GM12878 (cell line): ENCODE measurements at regions not wholly inside any gene's neighbourhood (a gene's known extent, or its start where the extent isn't known, plus 50 kb on each side); places are given as distances from the start of the nearest gene placed in this dataset.

Experiments
- ATAC-seq: fragments of 200-7000 bp; cut with Tn5 transposase; 3 replicates; pipeline ENCODE4 v1.9.1; 2020; ENCODE audit warnings: mild to moderate bottlenecking, moderate library complexity
- BruUV-seq: library from RNA; stranded (reverse); fragments of 400-500 nt; replicated peaks from 2 replicates; lab custom pipeline; 2021; lab: Mats Ljungman, UMichigan
- CTCF ChIA-PET: fragments of 300-600 bp; sonication (Branson Sonifier 250); formaldehyde crosslinking; extraction: SDS; loops from one replicate; lab custom pipeline; 2021; ENCODE audit warnings: inconsistent platforms; lab: Yijun Ruan, JAX
- POLR2A ChIA-PET: fragments of 350-600 bp; formaldehyde crosslinking; extraction: SDS; loops from one replicate; lab custom pipeline; 2021; ENCODE audit warnings: inconsistent platforms; lab: Charles Lee
- RAD21 ChIA-PET: fragments of 300-600 bp; sonication (Branson Sonifier 250); formaldehyde crosslinking; loops from one replicate; lab custom pipeline; 2023; ENCODE audit warnings: antibody characterized with exemption; ENCODE audit not compliant: unreplicated experiment; lab: Charles Lee
- SMC1A ChIA-PET: fragments of 300-600 bp; sonication (Branson Sonifier 250); formaldehyde crosslinking; loops from one replicate; lab custom pipeline; 2023; ENCODE audit not compliant: unreplicated experiment, uncharacterized antibody; lab: Charles Lee
- DNase-seq: peaks from one replicate; pipeline ENCODE4 v3.0.0-alpha.2; 2011; ENCODE audit warnings: low read depth, low spot score
- FAIRE-seq: peaks from 3 replicates; lab custom pipeline; 2011; peaks lifted over from hg19 to GRCh38; lab: Jason Lieb, UNC
- H2AFZ ChIP-seq: 2 replicates; pipeline ENCODE4 v1.6.0; 2011; ENCODE audit warnings: low read depth, low read length, control low read depth; ENCODE audit not compliant: control insufficient read depth
- H3K27ac ChIP-seq: 2 replicates; pipeline ENCODE4 v1.5.1; 2011; ENCODE audit warnings: control low read depth; ENCODE audit not compliant: control insufficient read depth, insufficient read depth
- H3K27me3 ChIP-seq, 2 experiments: replicated peaks in 1 of 2; 2 replicates each; pipeline versions ENCODE4 v1.6.0 to v1.6.1; 2011; ENCODE audit warnings: low read length in 1 of 2; ENCODE audit not compliant: control insufficient read depth in 2 of 2, insufficient read depth in 2 of 2
- H3K36me3 ChIP-seq, 2 experiments: 2 replicates each; pipeline ENCODE4 v1.5.1; 2011; ENCODE audit warnings: low read length in 1 of 2; ENCODE audit not compliant: control insufficient read depth in 2 of 2, insufficient read depth in 2 of 2
- H3K4me1 ChIP-seq: 2 replicates; pipeline ENCODE4 v1.6.1; 2011; ENCODE audit warnings: mild to moderate bottlenecking, low read length, moderate library complexity, mixed read lengths; ENCODE audit not compliant: control insufficient read depth, insufficient read depth
- H3K4me2 ChIP-seq: 2 replicates; pipeline ENCODE4 v1.6.0; 2011; ENCODE audit warnings: control low read depth; ENCODE audit not compliant: control insufficient read depth, insufficient read depth
- H3K4me3 ChIP-seq: fragments of 200-600 bp; sonication (generic); 2 replicates; pipeline ENCODE4 v1.5.1; 2016
- H3K79me2 ChIP-seq: 2 replicates; pipeline ENCODE4 v1.6.0; 2011; ENCODE audit warnings: low read length; ENCODE audit not compliant: control insufficient read depth, insufficient read depth
- H3K9ac ChIP-seq: 2 replicates; pipeline ENCODE4 v1.8.0; 2011; ENCODE audit warnings: low read length, control low read depth, mixed read lengths; ENCODE audit not compliant: control insufficient read depth, insufficient read depth
- H3K9me3 ChIP-seq: replicated peaks from 3 replicates; pipeline ENCODE4 v1.5.1; 2011; ENCODE audit warnings: mild to moderate bottlenecking, low read length; ENCODE audit not compliant: control insufficient read depth, insufficient read depth
- H4K20me1 ChIP-seq: 2 replicates; pipeline ENCODE4 v1.6.0; 2011; ENCODE audit not compliant: control insufficient read depth, insufficient read depth
- ASH2L ChIP-seq: fragments of 300-600, 200-600 bp; sonication (generic); IDR thresholded peaks from 2 replicates; pipeline ENCODE4 v1.6.1; 2017; ENCODE audit warnings: low read depth, mild to moderate bottlenecking, borderline replicate concordance
- BACH1 ChIP-seq: fragments of 450-650 bp; IDR thresholded peaks from 2 replicates; pipeline ENCODE4 v1.6.1; 2017; ENCODE audit warnings: mild to moderate bottlenecking, borderline replicate concordance
- CBX5 ChIP-seq: sonication (generic); IDR thresholded peaks from 2 replicates; pipeline ENCODE4 v1.6.1; 2016; ENCODE audit warnings: low read depth, moderate library complexity, mild to moderate bottlenecking, inconsistent platforms
- CREB1 ChIP-seq: IDR thresholded peaks from 2 replicates; pipeline ENCODE4 v1.6.1; 2012; ENCODE audit warnings: low read depth, mild to moderate bottlenecking, inconsistent platforms
- IKZF2 ChIP-seq, 2 experiments: fragments of 450-650 bp; IDR thresholded peaks; 2 replicates each; pipeline ENCODE4 v1.6.1; 2017; ENCODE audit warnings: mild to moderate bottlenecking in 2 of 2, moderate library complexity in 2 of 2
- MEF2B ChIP-seq: fragments of 450-650 bp; IDR thresholded peaks from 2 replicates; pipeline ENCODE4 v1.6.1; 2018; ENCODE audit warnings: mild to moderate bottlenecking, moderate library complexity; ENCODE audit not compliant: partially characterized antibody, poor library complexity, severe bottlenecking
- PAX8 ChIP-seq: fragments of 450-650 bp; IDR thresholded peaks from 2 replicates; pipeline ENCODE4 v1.6.1; 2017; ENCODE audit warnings: mild to moderate bottlenecking, moderate library complexity
- RAD51 ChIP-seq: fragments of 450-650 bp; IDR thresholded peaks from 2 replicates; pipeline ENCODE4 v1.6.1; 2016; ENCODE audit warnings: moderate library complexity, mild to moderate bottlenecking, inconsistent platforms
- SMARCA5 ChIP-seq: fragments of 450-650 bp; IDR thresholded peaks from 2 replicates; pipeline ENCODE4 v1.6.1; 2017; ENCODE audit warnings: mild to moderate bottlenecking
- STAT1 ChIP-seq: fragments of 450-650 bp; conservative IDR thresholded peaks from 2 replicates; pipeline ENCODE4 v1.6.1; 2014; ENCODE audit warnings: antibody characterized with exemption, mild to moderate bottlenecking
- TARDBP ChIP-seq: IDR thresholded peaks from 2 replicates; pipeline ENCODE4 v1.6.1; 2016; ENCODE audit warnings: borderline replicate concordance
- WGBS: methylation state at CpG from one replicate; pipeline ENCODE4 v1.1.6; 2016; ENCODE audit warnings: low lambda C conversion rate; ENCODE audit not compliant: insufficient replicate concordance, insufficient coverage; ENCODE audit errors: missing lambda C conversion rate; 5-methylcytosine and 5-hydroxymethylcytosine counted together
- in situ Hi-C: fragments of 300-500 bp; cut with MboI; formaldehyde crosslinking; loops from 9 replicates; pipeline ENCODE4 v1.14.3; 2018; ENCODE audit warnings: mixed read lengths
- intact Hi-C: fragments of 100-400 bp; cut with micrococcal nuclease; formaldehyde crosslinking; loops from one replicate; pipeline ENCODE4 v1.14.2; 2022; ENCODE audit not compliant: unreplicated experiment
- TF ChIP-seq, protein P1 (sequence below): fragments of 450-650 bp; IDR thresholded peaks from 2 replicates; pipeline ENCODE4 v1.6.1; 2016; ENCODE audit warnings: mild to moderate bottlenecking, moderate library complexity, borderline replicate concordance
- TF ChIP-seq, protein P2 (sequence below): fragments of 450-650 bp; IDR thresholded peaks from 2 replicates; pipeline ENCODE4 v1.6.1; 2014; ENCODE audit warnings: mild to moderate bottlenecking
- TF ChIP-seq, protein P3 (sequence below): IDR thresholded peaks from 2 replicates; pipeline ENCODE4 v1.6.1; 2011; ENCODE audit warnings: borderline replicate concordance, low read depth, mild to moderate bottlenecking, moderate library complexity, mixed read lengths, low read length; ENCODE audit not compliant: insufficient read depth; ENCODE audit errors: extremely low read length
- TF ChIP-seq, protein P4 (sequence below): fragments of 450-650 bp; IDR thresholded peaks from 2 replicates; pipeline ENCODE4 v1.6.1; 2017; ENCODE audit warnings: antibody characterized with exemption, mild to moderate bottlenecking, moderate library complexity
- TF ChIP-seq, protein P5 (sequence below): IDR thresholded peaks from 2 replicates; pipeline ENCODE4 v1.6.1; 2012; ENCODE audit warnings: low read depth, low read length, improper control_type of control experiment

DNA sequence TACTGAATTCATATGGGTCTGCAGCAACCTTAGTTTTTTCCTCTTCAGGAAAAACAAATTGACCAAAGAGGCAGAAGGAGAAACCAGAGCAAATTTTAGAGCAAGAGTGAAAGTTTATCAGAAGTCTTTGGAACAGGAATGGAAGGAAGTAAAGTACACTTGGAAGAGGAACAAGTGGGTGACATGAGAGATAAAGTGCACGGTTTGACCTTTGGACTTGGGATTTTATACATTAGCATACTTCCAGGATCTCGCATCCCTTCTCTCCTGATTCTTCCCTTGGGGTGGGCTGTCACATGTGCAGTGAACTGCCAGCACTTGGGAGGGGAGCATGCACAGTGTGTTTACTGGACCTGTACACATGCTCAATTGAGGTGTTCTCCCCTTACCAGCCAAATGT, 754.8 kb upstream of the ADAMTS5 start:
- no TSS peak for BruUV-seq
- Histone ChIP-seq H3K36me3 (no peaks in the 10 kb centered on the region), H4K20me1 (no peaks in the 10 kb centered on the region), H3K9me3 (no peaks in the 10 kb centered on the region), H2AFZ (no peak overlapping the region), H3K4me1 (no peaks in the 10 kb centered on the region), H3K79me2 (no peaks in the 10 kb centered on the region), H3K4me3 (no peak overlapping the region), H3K27me3 (no peaks in the 10 kb centered on the region), H3K4me2 (no peak overlapping the region), H3K27ac (no peak overlapping the region), H3K9ac (no peak overlapping the region)
- intact Hi-C loops: no loop called here
- ATAC-seq: no peak
- 18% methylated on average over 2 of the region's 2 CpGs for WGBS
- RAD21 ChIA-PET: no interaction called here
- POLR2A ChIA-PET: no interaction called here
- in situ Hi-C loops: no loop called here
- no peak for FAIRE-seq
- CTCF ChIA-PET: no interaction called here
- DNase-seq: no peak
- SMC1A ChIA-PET: no interaction called here
- TF ChIP-seq STAT1 (no peak), CBX5 (no peak), PAX8 (no peak), IKZF2 (IDR thresholded peaks at IDR 0.05) (no peak), MEF2B (no peak), CREB1 (no peak), BACH1 (no peak), TARDBP (no peak), SMARCA5 (no peak), ASH2L (no peak), RAD51 (no peak)
- TF ChIP-seq, protein P1, sequence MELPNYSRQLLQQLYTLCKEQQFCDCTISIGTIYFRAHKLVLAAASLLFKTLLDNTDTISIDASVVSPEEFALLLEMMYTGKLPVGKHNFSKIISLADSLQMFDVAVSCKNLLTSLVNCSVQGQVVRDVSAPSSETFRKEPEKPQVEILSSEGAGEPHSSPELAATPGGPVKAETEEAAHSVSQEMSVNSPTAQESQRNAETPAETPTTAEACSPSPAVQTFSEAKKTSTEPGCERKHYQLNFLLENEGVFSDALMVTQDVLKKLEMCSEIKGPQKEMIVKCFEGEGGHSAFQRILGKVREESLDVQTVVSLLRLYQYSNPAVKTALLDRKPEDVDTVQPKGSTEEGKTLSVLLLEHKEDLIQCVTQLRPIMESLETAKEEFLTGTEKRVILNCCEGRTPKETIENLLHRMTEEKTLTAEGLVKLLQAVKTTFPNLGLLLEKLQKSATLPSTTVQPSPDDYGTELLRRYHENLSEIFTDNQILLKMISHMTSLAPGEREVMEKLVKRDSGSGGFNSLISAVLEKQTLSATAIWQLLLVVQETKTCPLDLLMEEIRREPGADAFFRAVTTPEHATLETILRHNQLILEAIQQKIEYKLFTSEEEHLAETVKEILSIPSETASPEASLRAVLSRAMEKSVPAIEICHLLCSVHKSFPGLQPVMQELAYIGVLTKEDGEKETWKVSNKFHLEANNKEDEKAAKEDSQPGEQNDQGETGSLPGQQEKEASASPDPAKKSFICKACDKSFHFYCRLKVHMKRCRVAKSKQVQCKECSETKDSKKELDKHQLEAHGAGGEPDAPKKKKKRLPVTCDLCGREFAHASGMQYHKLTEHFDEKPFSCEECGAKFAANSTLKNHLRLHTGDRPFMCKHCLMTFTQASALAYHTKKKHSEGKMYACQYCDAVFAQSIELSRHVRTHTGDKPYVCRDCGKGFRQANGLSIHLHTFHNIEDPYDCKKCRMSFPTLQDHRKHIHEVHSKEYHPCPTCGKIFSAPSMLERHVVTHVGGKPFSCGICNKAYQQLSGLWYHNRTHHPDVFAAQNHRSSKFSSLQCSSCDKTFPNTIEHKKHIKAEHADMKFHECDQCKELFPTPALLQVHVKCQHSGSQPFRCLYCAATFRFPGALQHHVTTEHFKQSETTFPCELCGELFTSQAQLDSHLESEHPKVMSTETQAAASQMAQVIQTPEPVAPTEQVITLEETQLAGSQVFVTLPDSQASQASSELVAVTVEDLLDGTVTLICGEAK: no peak
- TF ChIP-seq, protein P2, sequence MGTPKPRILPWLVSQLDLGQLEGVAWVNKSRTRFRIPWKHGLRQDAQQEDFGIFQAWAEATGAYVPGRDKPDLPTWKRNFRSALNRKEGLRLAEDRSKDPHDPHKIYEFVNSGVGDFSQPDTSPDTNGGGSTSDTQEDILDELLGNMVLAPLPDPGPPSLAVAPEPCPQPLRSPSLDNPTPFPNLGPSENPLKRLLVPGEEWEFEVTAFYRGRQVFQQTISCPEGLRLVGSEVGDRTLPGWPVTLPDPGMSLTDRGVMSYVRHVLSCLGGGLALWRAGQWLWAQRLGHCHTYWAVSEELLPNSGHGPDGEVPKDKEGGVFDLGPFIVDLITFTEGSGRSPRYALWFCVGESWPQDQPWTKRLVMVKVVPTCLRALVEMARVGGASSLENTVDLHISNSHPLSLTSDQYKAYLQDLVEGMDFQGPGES: no peak
- TF ChIP-seq, protein P3, sequence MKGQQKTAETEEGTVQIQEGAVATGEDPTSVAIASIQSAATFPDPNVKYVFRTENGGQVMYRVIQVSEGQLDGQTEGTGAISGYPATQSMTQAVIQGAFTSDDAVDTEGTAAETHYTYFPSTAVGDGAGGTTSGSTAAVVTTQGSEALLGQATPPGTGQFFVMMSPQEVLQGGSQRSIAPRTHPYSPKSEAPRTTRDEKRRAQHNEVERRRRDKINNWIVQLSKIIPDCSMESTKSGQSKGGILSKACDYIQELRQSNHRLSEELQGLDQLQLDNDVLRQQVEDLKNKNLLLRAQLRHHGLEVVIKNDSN: no peak
- TF ChIP-seq, protein P4, sequence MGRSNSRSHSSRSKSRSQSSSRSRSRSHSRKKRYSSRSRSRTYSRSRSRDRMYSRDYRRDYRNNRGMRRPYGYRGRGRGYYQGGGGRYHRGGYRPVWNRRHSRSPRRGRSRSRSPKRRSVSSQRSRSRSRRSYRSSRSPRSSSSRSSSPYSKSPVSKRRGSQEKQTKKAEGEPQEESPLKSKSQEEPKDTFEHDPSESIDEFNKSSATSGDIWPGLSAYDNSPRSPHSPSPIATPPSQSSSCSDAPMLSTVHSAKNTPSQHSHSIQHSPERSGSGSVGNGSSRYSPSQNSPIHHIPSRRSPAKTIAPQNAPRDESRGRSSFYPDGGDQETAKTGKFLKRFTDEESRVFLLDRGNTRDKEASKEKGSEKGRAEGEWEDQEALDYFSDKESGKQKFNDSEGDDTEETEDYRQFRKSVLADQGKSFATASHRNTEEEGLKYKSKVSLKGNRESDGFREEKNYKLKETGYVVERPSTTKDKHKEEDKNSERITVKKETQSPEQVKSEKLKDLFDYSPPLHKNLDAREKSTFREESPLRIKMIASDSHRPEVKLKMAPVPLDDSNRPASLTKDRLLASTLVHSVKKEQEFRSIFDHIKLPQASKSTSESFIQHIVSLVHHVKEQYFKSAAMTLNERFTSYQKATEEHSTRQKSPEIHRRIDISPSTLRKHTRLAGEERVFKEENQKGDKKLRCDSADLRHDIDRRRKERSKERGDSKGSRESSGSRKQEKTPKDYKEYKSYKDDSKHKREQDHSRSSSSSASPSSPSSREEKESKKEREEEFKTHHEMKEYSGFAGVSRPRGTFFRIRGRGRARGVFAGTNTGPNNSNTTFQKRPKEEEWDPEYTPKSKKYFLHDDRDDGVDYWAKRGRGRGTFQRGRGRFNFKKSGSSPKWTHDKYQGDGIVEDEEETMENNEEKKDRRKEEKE: no peak
- TF ChIP-seq, protein P5, sequence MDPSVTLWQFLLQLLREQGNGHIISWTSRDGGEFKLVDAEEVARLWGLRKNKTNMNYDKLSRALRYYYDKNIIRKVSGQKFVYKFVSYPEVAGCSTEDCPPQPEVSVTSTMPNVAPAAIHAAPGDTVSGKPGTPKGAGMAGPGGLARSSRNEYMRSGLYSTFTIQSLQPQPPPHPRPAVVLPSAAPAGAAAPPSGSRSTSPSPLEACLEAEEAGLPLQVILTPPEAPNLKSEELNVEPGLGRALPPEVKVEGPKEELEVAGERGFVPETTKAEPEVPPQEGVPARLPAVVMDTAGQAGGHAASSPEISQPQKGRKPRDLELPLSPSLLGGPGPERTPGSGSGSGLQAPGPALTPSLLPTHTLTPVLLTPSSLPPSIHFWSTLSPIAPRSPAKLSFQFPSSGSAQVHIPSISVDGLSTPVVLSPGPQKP: no peak
